Amniotic stem cell (primary cell): ENCODE measurements at regions not wholly inside any gene's neighbourhood (a gene's known extent, or its start where the extent isn't known, plus 50 kb on each side); places are given as distances from the start of the nearest gene placed in this dataset.
A peak's percentile ranks its signal among the peaks of the same experiment; 100 is the strongest.

ENCODE experiments used
- DNase-seq: peaks from one replicate; lab custom pipeline; 2025; lab: John Stamatoyannopoulos, UW

DNA sequence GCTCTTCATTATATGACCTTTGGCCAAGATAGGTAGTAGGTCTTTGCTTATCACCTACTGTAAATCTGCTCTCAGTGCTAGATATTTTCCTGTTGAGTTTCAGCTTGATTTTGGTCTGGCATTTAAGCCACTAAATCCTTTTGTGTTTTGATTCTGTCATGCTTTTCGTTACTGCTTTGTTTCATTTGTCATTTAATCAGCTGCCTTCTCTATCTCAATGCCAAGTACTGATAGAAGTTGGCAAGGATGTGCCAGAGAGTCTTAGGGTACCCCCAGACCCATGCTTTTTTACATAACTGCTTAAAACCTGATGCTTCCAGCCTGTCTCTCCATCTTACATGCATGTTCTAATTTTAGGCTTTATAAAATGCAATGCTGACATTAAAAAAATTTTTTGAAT, 300.1 kb upstream of the SASH1 start:
- DNase-seq: no peak

DNA sequence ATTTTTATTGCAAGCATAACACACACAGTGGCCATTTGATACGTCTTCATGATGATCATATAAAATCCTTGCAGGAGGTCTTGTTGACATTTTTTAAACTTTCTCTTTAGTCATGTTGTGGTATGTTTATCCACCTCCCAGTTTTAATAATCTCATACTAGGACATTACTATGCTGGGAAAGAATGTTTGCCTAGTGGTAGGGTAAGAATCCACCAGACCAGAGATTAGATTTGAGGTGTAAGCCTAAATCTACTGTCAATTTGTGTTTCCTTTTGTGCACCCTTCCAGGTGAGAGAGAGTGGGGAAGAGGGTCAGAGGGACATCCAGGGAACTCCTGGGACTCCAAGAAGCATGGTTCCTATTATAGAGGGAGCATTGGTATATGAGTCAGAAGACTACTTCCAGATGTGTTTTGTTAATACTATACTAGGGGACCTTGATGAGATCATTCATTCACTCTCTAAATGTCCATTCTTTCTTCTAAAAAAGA, 298.3 kb upstream of the SASH1 start:
- peak; percentile 13 for DNase-seq

DNA sequence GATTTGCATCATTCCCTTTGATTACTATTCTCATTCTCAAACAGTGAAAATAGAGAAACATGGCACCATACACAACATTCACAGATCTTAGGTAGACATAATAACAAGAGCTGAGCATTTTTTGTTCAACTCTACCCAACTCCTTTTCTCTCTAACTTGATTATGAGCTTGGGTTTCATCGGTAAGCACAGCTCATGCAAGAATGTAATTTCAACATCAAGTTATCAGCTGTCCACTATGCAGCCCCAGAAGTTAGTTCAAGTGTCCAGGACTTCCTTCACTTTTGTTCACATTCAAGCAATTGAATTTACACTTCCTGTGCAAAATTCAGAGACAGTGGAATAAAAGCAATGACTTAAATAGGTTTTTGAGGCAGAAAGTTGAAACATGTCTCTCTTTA, 297.7 kb upstream of the SASH1 start:
- DNase-seq: no peak

DNA sequence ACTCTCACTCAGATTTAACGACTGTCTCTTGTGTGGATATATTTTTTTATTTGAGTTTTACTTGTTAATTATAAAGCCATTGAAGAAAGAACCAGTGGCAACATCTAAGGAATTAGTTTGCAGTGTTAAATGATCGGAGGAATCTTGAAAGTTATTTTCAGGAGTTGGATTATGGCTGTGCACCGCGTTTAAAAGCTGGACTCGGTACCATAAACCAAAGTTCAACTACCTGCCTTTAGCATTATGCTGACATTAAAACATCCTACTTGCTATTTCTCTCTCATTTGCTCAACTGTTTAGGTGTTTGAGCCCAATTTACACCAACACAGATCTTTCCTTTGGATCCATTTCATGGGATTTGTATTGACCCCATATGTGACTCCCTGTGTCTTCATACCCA, 289.4 kb upstream of the SASH1 start:
- no peak for DNase-seq

DNA sequence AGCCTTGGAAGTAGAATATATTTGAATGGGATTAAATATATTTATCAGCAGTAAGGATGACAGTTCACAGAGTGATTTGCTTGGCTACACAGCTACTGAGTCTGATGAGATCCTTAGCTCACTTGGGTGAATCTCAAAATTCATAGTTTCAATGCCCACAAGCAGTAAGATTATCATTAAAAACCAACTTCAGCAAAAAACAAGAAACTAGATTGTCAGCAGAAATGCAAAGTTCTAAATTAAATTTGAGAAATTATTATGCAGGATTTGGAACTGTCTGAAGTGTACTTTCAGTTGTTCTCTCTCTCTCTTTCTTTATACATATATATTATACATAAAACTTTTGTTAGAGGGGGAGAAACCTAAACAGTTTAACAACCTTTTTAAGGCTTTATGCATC, 288.8 kb upstream of the SASH1 start:
- no peak for DNase-seq

DNA sequence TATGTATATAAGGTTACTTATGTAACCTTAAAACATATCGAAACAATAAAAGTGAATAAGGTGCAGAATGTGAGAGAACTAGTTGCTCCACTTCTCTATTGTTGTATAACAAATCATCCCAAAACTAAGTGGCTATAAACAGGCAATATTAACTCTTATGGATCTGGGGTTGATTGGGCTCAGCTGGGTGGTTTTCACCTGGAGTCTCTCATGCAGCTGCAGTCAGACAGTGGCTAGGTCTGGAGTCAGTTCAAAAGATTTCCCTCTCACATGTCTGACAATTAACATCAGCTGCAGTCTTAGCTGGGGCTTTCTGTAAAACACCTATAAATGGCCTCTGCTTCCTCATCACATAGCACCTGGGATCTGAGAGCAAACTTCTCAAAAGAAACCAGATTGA, 288.4 kb upstream of the SASH1 start:
- no peak for DNase-seq

DNA sequence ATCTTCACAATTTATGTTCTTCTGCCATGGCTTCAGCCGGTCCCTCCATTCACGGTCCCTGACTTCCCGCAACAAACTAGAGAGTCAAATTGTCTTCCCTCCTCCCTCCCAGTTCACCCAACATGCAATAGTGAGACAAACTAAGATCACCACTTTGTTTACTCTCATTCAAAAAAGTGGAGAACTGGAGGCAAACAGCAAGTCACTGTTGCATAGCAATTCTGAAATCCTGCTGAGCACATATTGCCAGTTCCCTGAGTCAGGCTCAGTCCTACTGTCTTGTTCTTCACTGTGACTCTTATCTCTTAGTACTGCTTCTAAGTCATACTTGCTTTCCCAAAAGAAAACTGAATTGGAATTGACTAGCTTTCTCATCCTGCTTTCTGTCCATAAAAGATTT, 287.2 kb upstream of the SASH1 start:
- DNase-seq: no peak

DNA sequence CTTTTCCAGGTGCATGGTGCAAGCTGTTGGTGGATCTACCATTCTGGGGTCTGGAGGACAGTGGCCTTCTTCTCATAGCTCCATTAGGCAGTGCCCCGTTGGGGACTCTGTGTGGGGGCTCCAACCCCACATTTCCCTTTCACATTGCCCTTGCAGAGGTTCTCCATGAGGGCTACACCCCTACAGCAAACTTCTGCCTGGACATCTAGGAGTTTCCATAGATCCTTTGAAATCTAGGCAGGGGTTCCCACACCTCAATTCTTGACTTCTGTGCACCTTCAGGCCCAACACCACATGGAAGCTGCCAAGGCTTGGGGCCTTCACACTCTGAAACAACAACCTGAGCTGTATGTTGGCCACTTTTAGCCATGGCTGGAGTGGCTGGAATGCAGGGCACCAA, 282.8 kb upstream of the SASH1 start:
- DNase-seq: no peak

DNA sequence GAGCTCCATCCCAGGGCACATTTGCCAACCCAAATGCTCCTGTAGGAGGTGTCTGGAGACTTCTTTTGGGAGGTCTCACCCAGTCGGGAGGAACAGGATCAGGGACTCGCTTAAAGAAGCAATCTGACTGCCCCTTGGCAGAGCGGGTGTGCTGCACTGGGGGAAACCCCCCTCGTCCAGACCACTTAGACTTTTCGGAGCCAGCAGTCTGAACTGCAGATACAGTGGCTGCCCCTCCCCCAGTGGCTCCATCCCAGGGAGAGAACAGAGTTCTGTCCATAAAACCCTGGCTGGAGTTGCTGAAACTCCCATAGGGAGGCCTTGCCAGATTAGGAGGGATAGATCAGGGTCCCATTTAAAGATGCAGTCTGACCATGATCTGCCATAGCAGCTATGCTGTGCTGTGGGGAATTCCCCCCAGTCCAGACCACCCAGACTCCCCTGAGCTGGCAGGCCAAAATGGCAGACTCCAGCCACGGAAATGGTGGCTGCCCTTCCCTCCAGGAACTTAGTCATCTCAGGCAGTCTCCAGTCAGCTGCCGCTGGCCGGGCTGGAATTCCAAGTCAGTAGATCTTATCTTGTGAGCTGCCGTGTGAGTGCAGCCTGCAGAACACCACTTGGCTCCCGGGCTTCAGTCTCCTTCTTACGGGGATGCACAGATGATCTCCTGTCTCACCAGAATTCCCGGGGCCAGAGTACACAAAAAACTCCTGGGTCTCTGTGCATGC, 278.1 kb upstream of the SASH1 start:
- DNase-seq: peak; percentile 40

DNA sequence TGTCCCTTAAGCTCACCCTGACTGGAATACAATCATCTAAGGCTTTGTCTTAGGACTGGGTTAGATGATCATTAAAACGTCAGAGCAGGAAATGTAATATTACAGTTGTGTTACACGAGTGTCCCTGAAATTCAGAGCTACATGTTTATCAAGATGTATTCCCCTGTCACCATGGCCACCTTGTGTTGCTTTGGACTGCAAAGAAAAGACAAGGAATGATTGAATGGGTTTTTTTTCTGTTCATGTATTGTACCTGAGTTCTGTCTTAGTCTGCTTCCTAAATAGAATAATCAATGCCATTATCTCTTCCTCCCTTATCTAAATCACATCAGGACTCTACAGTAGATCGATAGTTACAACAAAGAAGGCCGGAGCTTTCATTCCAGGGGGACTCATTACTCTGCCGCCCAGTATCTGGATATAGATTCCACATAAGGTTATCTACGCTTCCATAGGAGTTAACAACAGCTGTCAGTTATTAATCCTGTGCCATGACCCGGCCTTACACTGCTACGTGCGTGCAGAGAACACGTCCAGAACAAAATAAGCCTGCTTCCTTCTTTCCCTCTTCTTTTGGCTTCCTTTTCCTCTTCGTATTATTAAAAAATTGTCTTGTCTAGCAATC, 274.1 kb upstream of the SASH1 start:
- no peak for DNase-seq

DNA sequence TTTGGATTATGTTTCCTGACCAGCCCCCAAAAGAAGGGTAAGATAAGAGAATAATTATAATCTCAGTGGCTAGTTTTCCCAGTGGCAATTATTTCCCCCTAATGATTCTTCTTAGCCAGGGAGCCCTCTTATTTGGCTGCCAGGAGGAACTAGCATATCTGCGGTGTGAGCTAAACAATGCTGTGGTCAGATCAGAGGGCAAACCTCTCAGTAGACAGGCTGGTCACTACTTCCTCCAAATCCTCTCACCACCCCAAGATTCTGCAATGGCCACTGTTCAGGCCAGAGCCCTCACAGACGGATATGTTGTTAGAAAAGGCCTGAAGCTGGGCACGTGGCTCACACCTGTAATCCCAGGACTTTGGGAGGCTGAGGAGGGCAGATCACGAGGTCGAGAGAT, 273.4 kb upstream of the SASH1 start:
- no peak for DNase-seq

DNA sequence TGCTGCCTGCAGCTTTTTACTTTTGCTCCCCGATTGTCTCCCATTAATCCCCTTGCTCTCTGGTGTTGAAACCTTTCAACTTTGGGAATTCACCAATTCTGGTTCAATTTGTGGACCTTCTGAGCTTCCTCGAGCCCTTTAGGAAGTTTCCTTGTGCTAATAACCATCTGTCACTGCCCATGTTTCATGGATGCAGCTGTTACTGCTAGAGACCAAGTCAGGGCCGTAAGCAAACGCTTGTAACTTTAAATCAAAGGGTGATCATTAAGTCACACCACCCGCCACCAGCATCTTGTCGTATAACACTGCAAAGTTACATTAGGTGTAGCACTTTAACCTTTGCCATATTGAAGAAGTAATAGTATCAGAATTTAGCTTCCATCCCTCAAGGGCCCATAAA, 268.3 kb upstream of the SASH1 start:
- no peak for DNase-seq

DNA sequence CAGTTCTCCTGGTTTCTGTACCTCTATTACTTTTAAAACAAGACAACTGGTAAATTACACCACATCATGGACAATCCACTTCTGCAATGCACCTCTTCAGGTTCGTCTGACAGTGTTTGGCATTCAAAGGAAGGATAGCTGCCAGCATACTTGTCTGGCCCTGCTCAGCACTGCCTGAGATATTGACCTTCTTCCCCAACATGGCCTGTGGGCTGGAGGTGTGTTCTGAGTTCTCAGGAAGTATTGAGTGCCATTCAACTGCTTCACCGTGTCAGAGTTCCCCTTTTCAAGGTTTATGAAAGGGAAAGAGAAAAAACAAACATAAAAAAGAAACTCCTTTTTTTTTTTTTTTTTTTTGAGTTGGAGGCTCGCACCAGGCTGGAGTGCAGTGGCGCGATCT, 267.9 kb upstream of the SASH1 start:
- no peak for DNase-seq

DNA sequence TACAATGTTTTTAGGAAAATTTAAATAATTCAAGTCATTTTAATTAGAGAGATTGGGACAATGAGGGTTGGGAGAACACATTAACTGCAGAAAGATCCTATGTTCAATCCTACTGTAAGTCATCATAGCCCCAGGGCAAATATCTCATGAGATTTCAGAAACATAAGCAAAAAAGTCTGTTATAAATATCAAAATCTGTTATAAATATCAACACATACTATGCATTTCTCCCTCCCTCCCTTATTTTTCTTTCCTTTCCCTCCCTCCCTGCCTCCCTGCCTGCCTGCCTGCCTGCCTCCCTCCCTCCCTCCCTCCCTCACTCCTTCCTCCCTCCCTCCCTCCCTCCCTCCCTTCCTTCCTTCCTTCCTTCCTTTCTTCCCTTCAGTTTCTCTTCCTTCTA, 267.3 kb upstream of the SASH1 start:
- DNase-seq: no peak

DNA sequence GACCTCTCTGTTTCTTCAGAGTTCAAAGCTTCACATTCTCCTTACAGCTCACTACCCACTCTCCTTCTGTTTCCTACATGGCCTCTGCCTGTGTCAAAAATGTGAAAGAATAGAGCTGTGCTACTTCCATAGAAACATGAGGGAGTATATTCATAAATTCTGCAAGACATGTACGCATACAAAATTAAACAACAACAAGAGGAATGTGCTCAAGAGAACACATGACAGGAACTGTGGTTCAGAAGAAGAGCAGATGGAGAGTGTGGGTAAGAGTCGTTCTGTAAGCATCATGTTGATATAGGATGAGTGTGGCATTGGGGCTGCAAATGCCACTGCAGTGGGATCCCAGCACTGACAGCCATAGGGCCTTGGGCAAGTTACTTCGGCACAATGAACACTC, 266.6 kb upstream of the SASH1 start:
- DNase-seq: no peak

DNA sequence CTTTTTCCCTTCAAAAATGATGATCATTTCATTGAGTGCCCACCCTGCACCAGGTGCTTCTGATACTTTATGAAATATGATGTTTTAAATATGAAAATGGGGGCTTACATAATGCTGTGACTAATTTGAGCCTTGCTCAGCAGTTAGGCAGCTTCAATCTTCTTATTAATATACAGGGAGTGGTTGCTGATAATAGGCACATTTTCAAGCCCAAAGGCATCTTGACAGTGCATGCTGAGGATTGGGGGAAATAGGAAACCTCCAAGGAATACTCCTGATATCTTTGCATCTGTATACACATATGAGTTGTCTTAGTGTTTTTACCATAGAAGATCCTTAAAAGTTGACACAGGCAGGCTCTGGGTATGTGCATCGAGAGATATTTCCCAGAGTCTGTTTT, 262.3 kb upstream of the SASH1 start:
- DNase-seq: no peak

DNA sequence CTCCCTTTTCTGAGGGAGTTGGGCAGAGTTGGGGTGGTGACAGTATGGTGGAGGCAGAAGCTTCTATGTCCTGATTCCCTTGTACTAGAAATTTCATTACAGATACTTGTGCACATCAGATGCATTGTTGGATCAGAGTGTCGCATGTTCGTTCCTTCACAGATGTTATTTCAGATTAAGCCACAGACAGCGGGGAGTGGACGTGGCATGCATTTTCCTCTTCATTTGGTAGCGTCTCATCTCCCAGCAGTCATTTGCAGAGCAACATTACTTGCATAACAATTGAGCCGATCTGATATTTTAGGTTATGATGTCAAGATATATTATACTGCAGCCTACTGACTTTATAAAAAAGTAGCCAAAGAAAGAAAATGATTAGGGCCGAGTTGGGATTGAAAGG, 261.6 kb upstream of the SASH1 start:
- DNase-seq: no peak

DNA sequence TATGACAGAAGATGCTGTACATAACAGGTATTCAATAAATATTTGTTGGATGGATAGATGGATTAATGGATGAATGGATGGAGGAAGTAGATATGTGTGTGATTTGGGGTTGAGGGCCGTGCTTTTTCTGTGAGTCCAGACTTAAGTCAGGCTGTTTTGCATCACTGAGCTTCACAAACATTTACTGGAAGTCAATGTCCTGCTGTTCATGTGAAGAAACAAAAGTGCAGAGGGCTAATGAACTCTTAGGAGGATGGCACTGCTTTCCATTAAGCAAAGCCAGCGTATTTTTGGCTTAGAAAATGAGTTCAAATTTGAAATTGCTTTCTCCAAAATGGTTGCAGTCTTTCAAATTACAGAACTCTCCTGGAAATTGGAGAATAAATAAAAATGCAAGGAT, 260.6 kb upstream of the SASH1 start:
- DNase-seq: no peak

DNA sequence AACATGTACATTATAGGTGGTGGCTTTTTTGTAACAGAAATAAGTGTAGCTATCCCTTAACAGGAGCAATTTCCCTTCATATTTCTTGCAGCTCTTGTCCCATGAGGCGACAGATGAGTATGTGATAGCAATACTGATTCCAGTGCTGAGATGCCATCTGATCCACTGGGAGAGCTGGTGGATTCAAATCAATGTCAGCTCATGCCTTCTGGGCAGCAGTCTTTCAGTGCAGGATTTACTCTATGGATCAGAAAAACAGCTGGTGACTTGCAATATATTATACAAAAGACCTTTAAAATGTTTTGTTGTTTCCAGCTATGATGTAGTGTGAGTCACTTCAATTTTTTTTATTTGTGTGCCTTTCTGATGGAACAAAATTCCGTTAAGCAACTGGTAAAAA, 259.9 kb upstream of the SASH1 start:
- no peak for DNase-seq

DNA sequence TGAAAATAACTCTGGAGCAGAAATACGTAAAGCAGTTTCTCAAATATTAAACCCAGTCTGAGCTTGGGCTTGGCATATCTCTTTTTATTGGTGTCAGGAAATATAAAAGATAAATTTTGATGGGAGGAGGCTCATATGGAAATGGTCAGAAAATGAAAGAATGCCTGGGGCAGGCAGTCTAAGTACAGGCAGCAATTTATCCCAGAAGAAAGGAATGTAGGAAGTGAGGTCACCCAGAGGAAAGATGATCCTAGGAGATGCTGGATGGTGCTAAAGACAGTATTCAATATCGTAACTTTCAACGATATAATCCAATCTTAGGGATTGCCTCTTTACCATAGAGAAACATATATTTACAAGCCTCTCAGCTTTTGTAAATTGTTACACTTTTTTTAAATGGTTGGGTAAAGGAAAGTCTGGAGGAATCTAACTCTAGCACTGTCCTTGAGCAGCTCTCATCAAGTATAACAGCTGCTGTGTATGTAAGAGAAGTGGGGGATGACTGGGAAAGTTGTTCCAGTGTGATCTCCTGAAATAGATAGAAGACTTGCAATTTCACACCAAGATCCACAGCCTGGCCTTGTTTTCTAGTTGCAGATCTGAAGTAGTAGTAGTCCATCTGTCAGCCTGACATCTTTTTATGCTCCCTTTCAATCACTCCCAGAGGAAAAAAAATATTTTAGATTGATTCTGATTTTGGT, 256.9 kb upstream of the SASH1 start:
- no peak for DNase-seq

DNA sequence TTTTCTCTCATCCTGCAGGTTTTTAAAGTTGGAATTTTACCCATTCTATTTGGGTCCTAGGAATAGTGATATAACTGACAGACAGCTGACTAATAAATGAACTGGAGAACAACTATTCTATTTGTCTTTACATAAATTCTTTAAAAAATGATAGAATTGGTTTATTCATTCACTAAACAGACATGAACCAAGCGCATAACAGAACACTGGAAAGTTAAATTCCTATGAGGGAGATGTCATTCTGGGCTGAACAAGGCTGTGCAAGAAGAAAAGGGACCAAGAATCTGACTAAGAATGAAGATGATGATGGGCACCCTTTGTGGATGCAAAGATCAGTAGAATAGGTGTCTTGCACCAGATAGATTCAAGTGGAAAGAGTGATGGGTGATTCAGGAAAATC, 256.3 kb upstream of the SASH1 start:
- DNase-seq: no peak

DNA sequence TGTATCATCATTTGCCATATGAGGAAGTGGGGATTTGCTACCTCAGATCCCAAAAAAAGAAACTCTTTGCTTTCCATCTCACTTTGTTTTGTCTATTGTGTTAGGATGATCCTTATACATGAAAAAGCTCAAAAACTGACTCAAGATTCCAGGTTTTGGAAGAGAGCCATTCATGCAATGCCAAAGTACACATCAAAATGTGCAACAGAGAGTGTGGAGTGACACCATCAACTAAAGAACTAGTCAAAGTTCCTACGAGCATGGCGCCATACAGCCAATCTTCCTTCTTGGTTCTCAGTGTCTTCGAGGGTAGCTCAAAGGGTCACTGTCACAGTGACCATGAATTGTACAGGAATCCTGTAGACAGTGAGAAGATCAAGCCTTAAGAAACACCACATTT, 255.8 kb upstream of the SASH1 start:
- DNase-seq: no peak

DNA sequence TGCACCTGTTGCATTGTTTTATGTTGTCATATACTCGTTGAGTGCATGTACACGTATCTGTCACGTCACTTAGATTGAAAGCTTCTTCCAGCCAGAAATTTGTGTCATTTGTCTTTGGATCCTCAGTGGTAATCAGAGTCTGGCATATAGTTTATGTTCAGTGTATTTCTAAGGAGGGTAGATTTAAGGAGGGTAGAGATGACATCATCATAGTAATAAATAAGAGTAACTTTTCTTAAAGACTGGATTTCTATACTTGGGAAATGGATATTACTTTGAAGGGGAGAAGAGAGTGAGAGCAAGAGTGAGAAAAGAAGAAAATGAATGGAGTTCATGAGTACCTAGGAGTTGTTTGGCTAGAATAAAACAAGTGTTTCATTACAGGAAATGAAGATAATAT, 255.0 kb upstream of the SASH1 start:
- no peak for DNase-seq
